ENCODE measurements at regions not wholly inside any gene's neighbourhood (a gene's known extent, or its start where the extent isn't known, plus 50 kb on each side); places are given as distances from the start of the nearest gene placed in this dataset.

GRCh38 chr9:22916148-22916547 is 469.5 kb downstream of the DMRTA1 start:
- no peaks in the 10 kb centered on the region for H3K9me3 ChIP-seq (ENCODE audit: low read length)
- no peak overlapping the region for H3K4me2 ChIP-seq (ENCODE audit: low read length)
- no peak for TF ChIP-seq RAD21 (conservative IDR thresholded peaks at IDR 0.05)
- no peak for TF ChIP-seq EP300 (conservative IDR thresholded peaks at IDR 0.05; ENCODE audit: poor library complexity, severe bottlenecking)
- no peak for TF ChIP-seq SMC3 (conservative IDR thresholded peaks at IDR 0.05; ENCODE audit: poor library complexity)
- TF ChIP-seq CTCF (IDR thresholded peaks at IDR 0.05; ENCODE audit: poor library complexity, severe bottlenecking), result no peak
- no peak for TF ChIP-seq REST (IDR thresholded peaks at IDR 0.05; ENCODE audit: borderline replicate concordance)
- TF ChIP-seq TAF1 (IDR thresholded peaks at IDR 0.05; ENCODE audit: low read depth), result no peak
- H3K4me3 ChIP-seq (ENCODE audit: low read length), result no peak overlapping the region
- no peaks in the 10 kb centered on the region for H3K27me3 ChIP-seq (ENCODE audit: insufficient read depth, low read depth, low read length)
- H3K9me2 ChIP-seq (ENCODE audit: insufficient read depth, low read length), result no peaks in the 10 kb centered on the region
- no peaks in the 10 kb centered on the region for H3K79me2 ChIP-seq (replicated peaks; ENCODE audit: insufficient read depth, low read length)
- no peak overlapping the region for H3K9ac ChIP-seq (ENCODE audit: low read length)
- no peak overlapping the region for H2AFZ ChIP-seq (ENCODE audit: low read depth, low read length)
- H3K27ac ChIP-seq (ENCODE audit: low read length), result no peak overlapping the region
- H3K36me3 ChIP-seq (ENCODE audit: insufficient read depth, low read length), result no peaks in the 10 kb centered on the region
- H4K20me1 ChIP-seq (ENCODE audit: insufficient read depth), result no peaks in the 10 kb centered on the region
- no peaks in the 10 kb centered on the region for H3F3A ChIP-seq (ENCODE audit: insufficient read depth, low read length, poor library complexity, severe bottlenecking)

GRCh38 chr9:22919423-22919822 is 472.8 kb downstream of the DMRTA1 start:
- H4K20me1 ChIP-seq (ENCODE audit: insufficient read depth), result no peaks in the 10 kb centered on the region
- H3K4me2 ChIP-seq (ENCODE audit: low read length), result no peak overlapping the region
- H3K27me3 ChIP-seq (ENCODE audit: insufficient read depth, low read depth, low read length), result no peaks in the 10 kb centered on the region
- H3K79me2 ChIP-seq (replicated peaks; ENCODE audit: insufficient read depth, low read length), result no peaks in the 10 kb centered on the region
- H3F3A ChIP-seq (ENCODE audit: insufficient read depth, low read length, poor library complexity, severe bottlenecking), result no peaks in the 10 kb centered on the region
- H3K9ac ChIP-seq (ENCODE audit: low read length), result no peak overlapping the region
- no peaks in the 10 kb centered on the region for H3K9me3 ChIP-seq (ENCODE audit: low read length)
- H3K36me3 ChIP-seq (ENCODE audit: insufficient read depth, low read length), result no peaks in the 10 kb centered on the region
- H3K27ac ChIP-seq (ENCODE audit: low read length), result no peak overlapping the region
- no peaks in the 10 kb centered on the region for H3K9me2 ChIP-seq (ENCODE audit: insufficient read depth, low read length)
- TF ChIP-seq EP300 (conservative IDR thresholded peaks at IDR 0.05; ENCODE audit: poor library complexity, severe bottlenecking) (no peak), POLR2AphosphoS5 (IDR thresholded peaks at IDR 0.05) (no peak), TAF1 (IDR thresholded peaks at IDR 0.05; ENCODE audit: low read depth) (no peak), CTCF (IDR thresholded peaks at IDR 0.05; ENCODE audit: poor library complexity, severe bottlenecking) (no peak), MXI1 (conservative IDR thresholded peaks at IDR 0.05; ENCODE audit: poor library complexity, severe bottlenecking) (no peak), REST (IDR thresholded peaks at IDR 0.05; ENCODE audit: borderline replicate concordance) (no peak), RAD21 (conservative IDR thresholded peaks at IDR 0.05) (no peak), SMC3 (conservative IDR thresholded peaks at IDR 0.05; ENCODE audit: poor library complexity) (no peak), EZH2 (IDR thresholded peaks at IDR 0.05; ENCODE audit: borderline replicate concordance, insufficient read depth, low read length, poor library complexity, severe bottlenecking) (no peak)
- H2AFZ ChIP-seq (ENCODE audit: low read depth, low read length), result no peak overlapping the region
- no peak overlapping the region for H3K4me3 ChIP-seq (ENCODE audit: low read length)
